ENCODE measurements at regions not wholly inside any gene's neighbourhood (a gene's known extent, or its start where the extent isn't known, plus 50 kb on each side); places are given as distances from the start of the nearest gene placed in this dataset.

GRCh38 chr15:70499791-70500190 is 263.6 kb downstream of the UACA start:
- no peaks in the 10 kb centered on the region for H3K27me3 ChIP-seq (ENCODE audit: low read depth)
- H3K27ac ChIP-seq: no peak overlapping the region
- no peaks in the 10 kb centered on the region for H3K9me3 ChIP-seq
- H3K4me3 ChIP-seq: no peak overlapping the region
- DNase-seq (no peak), ATAC-seq (no peak)
- intact Hi-C loops (cut with DNase I): no loop called here
- no peak for TF ChIP-seq CTCF (IDR thresholded peaks at IDR 0.05)
- H3K36me3 ChIP-seq: no peaks in the 10 kb centered on the region
- H3K4me1 ChIP-seq: peaks cover 20% of the 10 kb centered on the region

GRCh38 chr15:70498096-70498626 is 265.2 kb downstream of the UACA start:
- intact Hi-C loops (cut with DNase I): no loop called here
- no peak for ATAC-seq
- no peaks in the 10 kb centered on the region for H3K36me3 ChIP-seq
- H3K4me1 ChIP-seq: peaks cover 16% of the 10 kb centered on the region
- no peaks in the 10 kb centered on the region for H3K27me3 ChIP-seq (ENCODE audit: low read depth)
- DNase-seq: no peak
- TF ChIP-seq CTCF (IDR thresholded peaks at IDR 0.05): no peak
- H3K9me3 ChIP-seq: no peaks in the 10 kb centered on the region
- H3K4me3 ChIP-seq: no peak overlapping the region
- H3K27ac ChIP-seq: no peak overlapping the region

- Histone ChIP-seq H3K4me1 (peaks cover 19% of the 10 kb centered on the region), H3K27ac (no peak overlapping the region), H3K36me3 (no peaks in the 10 kb centered on the region), H3K9me3 (no peaks in the 10 kb centered on the region), H3K27me3 (ENCODE audit: low read depth) (no peaks in the 10 kb centered on the region), H3K4me3 (no peak overlapping the region)
- ATAC-seq: no peak
- intact Hi-C loops (cut with DNase I): no loop called here
- DNase-seq: no peak
- no peak for TF ChIP-seq CTCF (IDR thresholded peaks at IDR 0.05)
Measured at GRCh38 chr15:70497661-70498060, 265.7 kb downstream of the UACA start.

- no peaks in the 10 kb centered on the region for H3K36me3 ChIP-seq
- ATAC-seq: no peak
- H3K9me3 ChIP-seq: no peaks in the 10 kb centered on the region
- peaks cover 34% of the 10 kb centered on the region for H3K4me1 ChIP-seq
- no peak for DNase-seq
- intact Hi-C loops (cut with DNase I): no loop called here
- no peaks in the 10 kb centered on the region for H3K27me3 ChIP-seq (ENCODE audit: low read depth)
- H3K27ac ChIP-seq: no peak overlapping the region
- TF ChIP-seq CTCF (IDR thresholded peaks at IDR 0.05): no peak
- H3K4me3 ChIP-seq: no peak overlapping the region
Measured at GRCh38 chr15:70495991-70496599, 267.3 kb downstream of the UACA start.

GRCh38 chr15:70494852-70495571 is 268.3 kb downstream of the UACA start:
- no peak for DNase-seq
- no peaks in the 10 kb centered on the region for H3K36me3 ChIP-seq
- H3K4me1 ChIP-seq: peaks cover 41% of the 10 kb centered on the region
- no peak overlapping the region for H3K27ac ChIP-seq
- no peaks in the 10 kb centered on the region for H3K9me3 ChIP-seq
- no peak for TF ChIP-seq CTCF (IDR thresholded peaks at IDR 0.05)
- ATAC-seq: no peak
- H3K27me3 ChIP-seq (ENCODE audit: low read depth): no peaks in the 10 kb centered on the region
- no peak overlapping the region for H3K4me3 ChIP-seq
- intact Hi-C loops (cut with DNase I): no loop called here

Measured in lower lobe of right lung (tissue), 2 donors.